Pons (tissue), 1 donor: ENCODE measurements at regions not wholly inside any gene's neighbourhood (a gene's known extent, or its start where the extent isn't known, plus 50 kb on each side); places are given as distances from the start of the nearest gene placed in this dataset.
"Not testable (repeated sequence)": the region's sequence is repeated elsewhere in the genome, so short reads cannot be mapped to it uniquely, and the experiment has no call there.

ENCODE experiments used
- DNase-seq: peaks from one replicate; pipeline ENCODE4 v3.0.0-alpha.2; 2016; ENCODE audit warnings: low spot score

DNA sequence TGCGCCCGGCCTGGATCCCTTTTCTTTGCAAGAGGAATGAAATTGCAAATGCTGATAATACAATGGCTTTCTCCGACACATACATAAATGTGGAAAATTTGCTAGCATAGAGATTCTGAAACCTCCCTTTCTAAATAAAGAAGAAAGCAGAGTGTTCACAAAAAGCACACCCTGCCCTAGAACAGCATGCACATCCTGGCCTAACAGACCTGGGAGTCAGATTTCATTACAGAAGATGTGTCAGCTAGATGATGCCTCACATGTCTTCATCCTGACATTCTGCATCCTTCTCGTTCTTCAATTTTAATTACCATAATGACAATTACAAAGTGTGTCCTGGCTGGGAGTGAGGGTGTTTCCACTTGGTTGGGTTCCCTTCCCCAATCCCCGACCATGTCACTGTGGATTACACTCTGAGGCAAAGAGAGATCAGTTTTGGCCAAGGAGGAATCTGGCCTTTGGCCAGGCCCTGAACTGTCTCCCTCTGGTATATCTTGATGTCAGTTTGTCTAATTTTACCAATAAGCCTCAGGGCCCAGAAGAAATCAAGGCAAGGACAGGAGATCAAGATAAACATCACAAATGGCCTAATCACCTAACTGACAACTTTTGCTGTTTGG, 104.9 kb upstream of the SPATA12 start:
- DNase-seq, result no peak

DNA sequence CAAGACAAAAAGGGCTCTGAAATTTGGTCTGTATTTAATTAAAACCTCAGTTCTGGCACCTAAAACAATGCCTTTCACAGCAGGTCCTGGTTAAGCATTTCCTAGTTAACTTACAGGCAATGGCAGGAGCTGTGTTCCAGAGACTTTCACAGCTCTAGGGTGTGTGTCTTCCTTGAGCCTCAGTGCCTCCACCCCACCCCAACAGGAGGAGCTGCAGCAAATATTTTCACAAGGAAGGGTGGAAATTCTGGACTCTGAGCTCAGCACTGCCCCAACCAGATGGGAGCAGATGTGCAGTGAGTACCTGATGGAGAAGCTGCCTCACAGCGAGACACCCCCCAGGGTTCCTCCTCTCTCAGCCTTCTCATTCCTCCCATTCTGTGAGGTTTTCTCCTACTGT, 106.3 kb upstream of the SPATA12 start:
- DNase-seq, result no peak

DNA sequence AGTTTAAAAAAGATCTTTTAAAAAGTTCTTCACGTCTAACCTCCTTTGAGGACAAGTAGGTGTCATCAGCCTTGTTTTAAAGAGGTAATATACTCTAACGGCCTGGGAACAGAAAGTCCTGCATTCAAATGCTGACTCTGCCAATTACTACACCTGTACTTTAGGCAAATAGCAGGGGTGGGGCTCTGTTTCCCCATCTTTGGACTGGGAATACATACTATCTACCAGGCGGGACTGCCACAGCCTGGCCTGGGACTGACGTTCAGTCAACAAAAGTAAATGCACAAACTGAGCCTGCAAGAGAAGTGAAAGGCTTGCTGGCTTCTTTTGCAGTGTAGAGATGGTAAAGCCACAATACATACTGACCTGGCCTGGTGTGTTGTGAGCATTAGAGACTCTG, 107.6 kb upstream of the SPATA12 start:
- no peak for DNase-seq

DNA sequence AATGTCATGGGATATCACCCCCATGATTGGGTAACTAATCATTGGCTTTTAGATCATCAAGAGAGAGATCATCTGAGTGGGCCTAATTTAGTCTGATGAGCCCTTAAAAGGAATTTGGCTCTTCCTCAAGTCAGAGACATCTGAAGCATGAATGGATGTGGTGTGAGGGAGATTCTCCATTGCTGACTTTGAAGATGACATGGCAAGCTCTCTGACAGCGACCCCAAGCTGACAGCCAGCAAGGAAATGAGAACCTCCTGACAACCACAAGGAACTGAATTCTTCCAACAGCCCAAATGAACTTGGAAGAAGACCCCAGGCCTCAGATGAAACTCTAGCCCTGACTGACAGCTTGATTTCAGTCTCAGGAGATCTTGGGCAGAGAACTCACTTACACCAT, 108.4 kb upstream of the SPATA12 start:
- DNase-seq, result no peak

DNA sequence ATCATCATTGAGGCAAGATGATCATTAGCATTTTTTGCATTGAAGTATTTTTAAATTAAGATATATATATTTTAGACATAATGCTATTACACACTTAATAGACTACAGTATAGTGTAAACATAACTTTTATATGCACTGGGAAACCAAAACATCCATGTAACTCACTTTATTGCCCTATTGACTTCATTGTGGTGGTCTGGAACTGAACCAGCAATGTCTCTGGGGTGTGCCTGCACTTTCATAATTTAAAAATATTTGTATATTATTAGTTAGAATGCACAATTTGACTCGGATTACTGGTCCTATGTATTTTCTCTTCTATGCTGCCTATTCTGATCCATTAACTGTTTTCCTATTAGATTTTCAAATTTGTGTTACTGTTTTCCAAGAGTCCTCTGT, 109.1 kb upstream of the SPATA12 start:
- no peak for DNase-seq

DNA sequence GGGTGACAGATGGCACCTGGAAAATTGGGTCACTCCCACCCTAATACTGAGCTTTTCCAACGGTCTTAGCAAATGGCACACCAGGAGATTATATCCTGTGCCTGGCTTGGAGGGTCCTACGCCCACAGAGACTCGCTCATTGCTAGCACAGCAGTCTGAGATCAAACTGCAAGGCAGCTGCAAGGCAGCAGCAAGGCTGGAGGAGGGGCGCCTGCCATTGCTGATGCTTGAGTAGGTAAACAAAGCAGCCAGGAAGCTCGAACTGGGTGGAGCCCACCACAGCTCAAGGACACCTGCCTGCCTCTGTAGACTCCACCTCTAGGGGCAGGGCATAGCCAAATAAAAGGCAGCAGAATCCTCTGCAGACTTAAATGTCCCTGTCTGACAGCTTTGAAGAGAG, 115.1 kb upstream of the SPATA12 start:
- DNase-seq, result not testable (repeated sequence)

DNA sequence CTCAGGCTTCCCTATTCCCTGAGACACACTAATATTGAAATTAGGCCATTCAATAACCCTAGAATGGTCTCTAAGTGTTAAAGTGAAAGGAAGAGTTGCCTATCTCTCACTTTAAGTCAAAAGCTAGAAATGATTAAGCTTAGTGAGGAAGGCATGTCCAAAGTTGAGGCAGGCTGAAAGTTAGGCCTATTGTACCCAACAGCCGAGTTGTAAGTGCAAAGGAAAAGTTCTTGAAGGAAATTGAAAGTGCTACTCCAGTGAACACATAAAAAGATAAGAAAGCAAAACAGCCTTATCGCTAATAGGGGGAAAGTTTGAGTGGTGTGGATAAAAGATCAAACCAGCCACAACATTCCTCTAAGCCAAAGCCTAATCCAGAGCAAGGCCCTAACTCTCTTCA, 117.9 kb upstream of the SPATA12 start:
- DNase-seq, result no peak

DNA sequence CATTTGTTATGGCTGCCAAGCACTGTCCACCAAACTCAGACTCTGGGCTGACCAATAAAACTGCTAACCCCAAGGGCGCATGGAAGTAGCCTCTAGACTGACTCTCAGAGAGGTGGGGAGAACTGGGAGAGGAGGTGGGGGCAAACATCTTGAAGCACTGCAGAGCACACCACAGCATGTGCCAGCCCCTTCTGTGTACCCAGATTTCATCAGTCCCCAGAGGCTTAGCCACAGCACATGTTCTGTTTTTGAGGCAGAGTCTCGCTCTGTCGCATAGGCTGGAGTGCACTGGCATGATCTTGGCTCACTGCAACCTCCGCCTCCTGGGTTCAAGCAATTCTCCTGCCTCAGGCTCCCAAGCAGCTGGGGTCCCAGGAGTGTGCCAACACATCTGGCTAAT, 119.5 kb upstream of the SPATA12 start:
- DNase-seq, result no peak

DNA sequence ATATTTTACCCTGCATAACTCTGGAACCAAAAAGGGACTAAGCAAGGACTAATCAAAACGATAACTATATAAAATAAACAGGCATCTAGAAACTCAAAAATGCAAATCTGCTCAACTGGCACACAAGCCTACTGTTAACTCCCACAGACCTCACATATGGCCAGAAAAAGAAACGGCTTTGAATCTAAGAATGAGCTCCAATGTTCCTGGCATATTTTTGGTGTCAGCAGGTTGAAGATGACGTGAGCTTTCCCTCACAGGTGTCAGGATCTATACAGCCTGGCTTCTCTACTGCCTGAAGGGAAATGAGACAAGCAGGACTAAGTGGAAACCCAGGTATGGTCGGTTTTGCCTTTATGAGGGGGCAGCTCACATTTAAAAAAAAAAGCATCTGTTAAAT, 120.1 kb upstream of the SPATA12 start:
- DNase-seq, result no peak

DNA sequence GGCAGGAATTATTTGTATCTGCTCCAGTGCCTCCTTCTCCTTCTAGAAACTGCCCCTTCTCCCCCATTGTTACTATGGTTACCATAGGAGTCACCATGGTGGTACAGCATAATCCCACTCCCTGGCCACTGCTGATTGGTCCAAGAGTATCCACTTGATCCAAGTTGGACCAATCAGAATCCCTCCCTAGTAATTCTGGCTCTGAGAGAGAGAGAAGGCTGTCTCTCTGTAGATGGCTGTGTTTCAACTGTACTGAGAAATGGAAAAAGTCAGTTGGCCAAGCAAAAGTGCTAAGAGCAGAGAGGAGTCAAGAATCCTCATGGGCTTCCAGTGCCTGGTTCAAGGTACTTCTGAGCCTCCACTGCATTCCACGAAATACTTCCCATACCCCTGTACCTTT, 120.6 kb upstream of the SPATA12 start:
- DNase-seq, result no peak

DNA sequence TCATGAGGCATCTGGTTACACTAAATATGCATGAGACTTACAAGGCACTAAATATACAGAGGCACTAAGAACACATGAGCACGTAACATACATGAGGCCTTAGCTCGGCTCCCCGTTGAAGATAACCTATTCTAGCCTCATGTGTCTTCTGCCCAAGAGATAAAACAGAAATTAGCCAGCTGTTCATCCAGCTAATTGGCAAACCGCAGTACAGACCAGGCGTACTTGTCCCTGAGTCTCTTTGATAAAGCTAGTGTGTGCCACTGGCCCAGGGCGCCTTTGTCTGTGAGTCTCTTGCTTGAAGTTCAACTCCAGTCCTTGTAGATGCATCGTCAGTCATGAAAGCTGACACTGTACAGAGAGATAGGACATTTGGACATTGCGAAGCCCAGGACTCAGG, 121.9 kb upstream of the SPATA12 start:
- no peak for DNase-seq

DNA sequence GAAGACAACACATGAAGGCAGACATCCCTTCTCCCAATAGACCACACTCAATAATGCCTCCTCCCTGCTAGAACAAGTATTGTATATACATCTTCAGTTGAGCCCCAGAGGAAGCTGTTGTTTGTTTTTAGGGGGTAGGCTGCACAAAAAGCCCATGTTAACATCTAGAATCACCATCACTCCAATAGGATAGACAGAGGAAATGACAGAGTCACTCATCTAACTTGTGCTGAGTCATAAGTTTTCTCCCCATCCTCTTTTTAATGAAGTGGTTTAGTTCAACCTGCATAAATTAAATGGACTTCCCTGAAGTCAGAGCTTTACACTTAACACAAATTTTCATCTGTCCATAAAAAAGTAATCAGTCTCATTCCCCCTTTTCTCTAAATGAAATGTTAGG, 122.9 kb upstream of the SPATA12 start:
- DNase-seq, result no peak

DNA sequence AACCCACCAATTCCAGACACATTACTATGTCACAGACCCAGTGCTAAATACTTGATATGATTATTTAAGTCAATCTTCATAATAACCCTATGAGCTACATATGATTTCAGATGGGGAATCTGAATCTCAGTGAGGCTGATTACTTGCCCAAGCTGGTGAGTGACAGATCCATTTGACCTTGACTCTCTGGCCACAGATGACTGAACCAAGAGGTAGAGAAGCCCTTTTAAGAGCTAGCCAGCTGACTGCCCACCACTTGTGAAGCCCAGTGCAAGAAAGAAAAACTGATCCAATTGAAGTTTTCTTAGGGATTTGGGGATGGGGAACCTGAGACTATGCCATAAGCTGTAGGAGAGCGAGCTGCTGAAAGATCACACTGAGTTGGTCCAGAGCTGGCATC, 124.7 kb upstream of the SPATA12 start:
- DNase-seq, result no peak

DNA sequence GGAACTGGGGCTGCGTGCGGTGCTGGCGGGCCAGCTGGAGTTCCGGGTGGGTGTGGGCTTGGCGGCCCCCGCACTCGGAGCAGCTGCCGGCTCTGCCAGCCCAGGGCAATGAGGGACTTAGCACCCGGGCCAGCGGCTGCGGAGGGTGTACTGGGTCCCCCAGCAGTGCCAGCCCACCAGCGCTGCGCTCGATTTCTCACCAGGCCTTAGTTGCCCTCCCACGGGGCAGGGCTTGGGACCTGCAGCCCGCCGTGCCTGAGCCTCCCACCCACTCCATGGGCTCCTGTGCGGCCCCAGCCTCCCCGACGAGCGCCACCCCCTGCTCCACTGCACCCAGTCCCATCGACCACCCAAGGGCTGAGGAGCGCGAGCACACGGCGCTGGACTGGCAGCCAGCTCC, 126.0 kb upstream of the SPATA12 start:
- DNase-seq, result not testable (repeated sequence)

DNA sequence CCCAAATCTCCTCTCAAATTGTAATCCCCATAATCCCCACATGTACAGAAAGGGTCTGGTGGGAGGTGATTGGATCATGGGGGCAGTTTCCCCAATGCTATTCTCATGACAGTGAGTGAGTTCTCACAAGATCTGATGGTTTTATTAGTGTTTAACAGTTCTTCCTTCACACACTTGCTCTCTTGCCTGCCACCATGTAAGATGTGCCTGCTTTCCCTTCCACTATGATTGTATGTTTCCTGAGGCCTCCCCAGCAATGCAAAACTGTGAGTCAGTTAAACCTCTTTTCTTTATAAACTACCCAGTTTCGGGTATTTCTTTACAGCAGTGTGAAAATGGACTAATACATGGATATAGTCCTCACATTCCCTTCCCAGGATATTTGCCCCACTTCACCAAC, 126.7 kb upstream of the SPATA12 start:
- no peak for DNase-seq

DNA sequence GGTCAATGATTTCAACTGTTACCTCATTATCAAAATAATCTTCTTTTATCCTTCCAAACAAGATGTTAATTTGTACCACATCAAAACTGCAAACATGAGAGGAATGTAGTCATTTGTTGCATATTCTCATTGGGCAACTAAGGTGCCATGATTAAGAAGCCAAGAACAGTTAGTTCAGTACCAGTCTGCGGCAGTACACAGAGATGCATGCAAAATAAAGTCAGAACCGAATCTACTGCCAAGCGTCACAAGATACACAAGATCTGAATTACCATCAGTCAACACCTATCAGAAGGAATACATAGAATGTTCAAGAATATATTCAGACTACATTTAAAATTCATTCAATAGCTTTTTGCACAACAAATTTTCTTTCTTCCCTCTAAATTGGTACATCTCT, 127.6 kb upstream of the SPATA12 start:
- no peak for DNase-seq

DNA sequence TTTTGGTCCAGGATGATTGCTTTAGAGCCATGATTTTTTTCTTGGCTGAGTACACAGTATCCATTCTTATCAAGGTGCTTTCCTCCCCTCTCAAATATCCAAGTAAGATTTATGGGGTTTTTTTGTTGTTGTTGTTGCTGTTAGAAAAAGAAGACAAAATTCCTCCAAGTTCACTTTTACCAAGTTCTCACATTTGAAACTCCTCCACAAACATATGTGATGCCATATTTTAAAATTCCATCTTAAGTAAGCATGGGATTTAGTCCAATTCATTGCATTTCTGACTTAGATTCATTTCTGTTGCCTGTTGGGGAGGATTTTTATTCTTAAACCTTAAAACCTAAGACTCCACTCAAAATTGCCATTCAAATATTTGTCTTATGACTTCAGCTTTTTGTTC, 128.6 kb upstream of the SPATA12 start:
- DNase-seq, result no peak

DNA sequence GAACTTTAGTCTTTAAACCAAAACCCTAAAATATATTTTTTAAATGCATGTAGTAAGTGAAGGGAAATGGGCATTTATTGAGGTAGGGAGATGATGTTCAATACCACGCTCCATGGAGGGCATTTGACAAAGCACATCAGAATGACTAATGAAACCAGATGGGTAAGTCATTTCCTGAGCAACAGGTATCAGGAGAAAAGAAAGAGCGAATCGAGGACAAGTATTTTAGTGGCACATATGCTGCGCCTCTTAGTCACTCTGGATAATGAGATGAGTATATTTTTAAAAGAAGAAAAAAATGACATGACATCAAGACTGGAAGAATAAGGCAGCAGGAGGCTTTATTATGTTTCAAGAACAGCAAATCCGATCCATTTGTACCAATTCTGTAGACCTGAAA, 129.0 kb upstream of the ARHGEF3 start:
- no peak for DNase-seq

DNA sequence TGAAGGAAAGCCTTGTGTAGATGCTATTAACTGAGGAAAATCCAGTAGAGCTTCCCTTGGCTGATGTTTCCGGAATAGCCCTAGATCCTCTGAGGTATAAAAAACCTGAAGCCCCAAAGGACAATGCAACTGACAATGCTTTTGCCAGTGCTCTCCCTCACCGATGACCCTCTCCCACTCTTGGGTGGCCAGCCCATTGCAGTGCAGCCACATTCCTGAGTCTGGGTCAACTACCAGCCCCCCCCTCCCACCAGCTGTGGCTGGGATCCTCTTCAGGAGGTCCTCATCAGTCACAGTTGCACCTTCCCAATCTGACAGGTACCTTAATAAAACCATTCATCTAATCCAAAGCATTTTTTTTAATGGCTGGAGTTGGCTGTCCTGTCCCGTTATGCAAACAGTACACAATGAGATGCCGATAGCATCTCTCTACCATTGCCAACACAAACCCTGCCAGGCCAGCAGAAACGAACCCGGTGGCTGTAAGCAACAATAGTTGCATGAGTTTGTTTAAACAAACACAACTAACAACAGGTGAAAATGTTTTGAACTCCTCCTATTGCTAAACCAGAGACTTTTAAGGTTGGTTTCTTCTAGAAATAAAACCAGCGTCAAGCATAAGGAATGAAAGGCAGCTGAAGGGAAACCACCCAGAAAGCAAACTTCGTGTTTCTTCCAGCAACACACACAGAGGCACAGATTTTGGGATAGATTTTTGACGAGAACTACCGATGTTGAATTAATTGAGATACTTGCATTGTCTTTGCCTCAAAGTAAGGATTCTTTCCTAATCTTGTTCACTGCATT, 128.3 kb upstream of the ARHGEF3 start:
- no peak for DNase-seq

DNA sequence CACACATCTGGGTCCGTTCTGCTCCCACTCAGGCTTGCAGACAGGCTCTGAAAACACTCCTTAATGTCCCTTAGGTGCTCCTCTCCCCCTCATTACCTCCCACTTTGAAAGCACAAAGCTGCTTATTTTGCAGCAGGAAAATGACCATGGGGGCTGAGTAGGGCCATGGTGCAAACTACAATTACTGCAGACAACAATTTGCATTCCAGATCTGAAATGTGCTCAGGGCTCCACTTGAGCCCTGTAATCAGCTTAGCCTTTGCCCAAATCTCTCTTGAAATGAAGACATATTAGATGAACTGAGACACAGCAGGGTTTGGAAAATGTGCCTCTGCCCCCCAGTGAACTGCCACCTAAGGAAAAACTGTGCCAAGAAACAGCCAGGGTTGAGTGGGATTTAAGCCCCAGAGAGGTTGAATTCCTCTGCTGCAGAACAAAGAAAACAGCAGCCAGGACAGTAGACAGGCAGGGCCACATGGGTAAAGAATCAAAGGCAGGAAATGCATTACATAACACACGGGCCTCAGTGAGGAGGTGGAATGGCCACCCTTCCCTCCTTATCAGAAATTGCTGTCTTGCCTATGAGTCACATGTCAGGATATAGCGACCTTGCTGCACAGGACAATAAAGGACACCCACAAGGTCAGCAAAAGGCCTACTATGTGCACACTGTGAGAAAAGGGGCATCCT, 126.8 kb upstream of the ARHGEF3 start:
- DNase-seq, result no peak

DNA sequence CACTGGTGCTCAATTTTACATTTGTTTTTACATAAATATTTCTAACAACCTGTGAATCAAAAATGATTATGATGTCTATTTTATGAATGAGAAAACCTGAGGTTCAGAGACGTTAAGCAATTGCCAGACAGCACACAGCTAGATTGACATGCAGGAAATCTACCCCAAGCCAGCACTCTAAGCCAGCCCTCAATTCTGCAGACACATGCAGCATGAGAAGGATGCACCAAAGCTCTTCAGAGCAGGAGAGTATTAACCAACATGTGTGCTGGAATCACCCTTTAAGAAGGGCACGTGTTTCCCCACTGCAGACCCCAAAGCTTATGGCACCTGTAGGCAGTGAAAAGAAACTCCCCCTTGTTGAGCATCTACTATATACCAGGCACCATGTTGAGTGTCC, 126.1 kb upstream of the ARHGEF3 start:
- DNase-seq, result no peak

DNA sequence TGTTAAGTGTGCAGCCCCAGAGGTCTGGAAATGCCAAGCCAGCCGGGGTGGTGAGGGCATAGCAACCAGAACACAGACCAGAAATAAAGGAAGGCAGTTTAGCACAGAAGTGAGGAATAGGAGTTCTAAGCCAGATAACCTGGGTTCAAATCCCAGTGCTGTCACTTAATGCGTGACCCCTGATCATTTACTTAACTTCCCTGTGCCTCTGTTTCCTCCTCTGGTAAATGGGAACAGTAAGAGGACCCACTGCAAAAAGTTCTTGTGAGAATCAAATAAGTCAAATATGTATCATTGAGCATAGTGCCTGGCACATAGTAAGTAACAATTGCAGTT, 125.2 kb upstream of the ARHGEF3 start:
- no peak for DNase-seq

DNA sequence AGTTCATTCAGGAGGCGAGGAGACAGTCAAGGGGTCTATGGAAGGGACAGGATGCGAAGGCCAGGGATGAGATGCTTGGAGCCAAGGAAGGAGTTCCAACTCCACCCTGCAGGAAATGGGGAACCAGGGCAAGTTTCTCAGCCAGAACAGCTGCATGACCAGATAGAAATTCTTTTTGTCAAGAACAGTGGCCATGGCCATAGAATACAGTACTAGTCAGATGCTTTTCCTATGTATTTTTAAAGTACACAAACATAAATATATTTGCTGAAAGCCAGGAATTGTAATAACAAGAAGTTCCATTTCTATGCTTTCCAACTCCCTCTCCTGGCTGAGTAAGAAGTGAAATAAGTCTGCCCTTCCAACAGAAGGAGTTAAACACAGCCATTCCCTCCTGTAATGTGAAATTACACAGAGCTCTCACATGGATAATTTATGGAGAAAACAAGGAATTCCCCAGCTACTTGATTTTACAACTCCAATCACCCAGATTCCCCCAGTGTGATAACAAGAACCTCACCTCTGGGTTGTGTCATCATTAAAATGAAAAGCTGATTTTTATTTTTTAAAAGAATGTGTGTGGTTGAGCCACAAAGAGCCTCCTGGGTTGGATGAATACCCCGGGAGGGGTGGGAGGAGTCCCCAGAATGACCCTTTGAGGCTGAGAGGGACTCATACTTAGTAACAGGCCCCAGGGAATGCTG, 124.6 kb upstream of the ARHGEF3 start:
- DNase-seq, result no peak
